ENCODE measurements at regions not wholly inside any gene's neighbourhood (a gene's known extent, or its start where the extent isn't known, plus 50 kb on each side); places are given as distances from the start of the nearest gene placed in this dataset.

DNA sequence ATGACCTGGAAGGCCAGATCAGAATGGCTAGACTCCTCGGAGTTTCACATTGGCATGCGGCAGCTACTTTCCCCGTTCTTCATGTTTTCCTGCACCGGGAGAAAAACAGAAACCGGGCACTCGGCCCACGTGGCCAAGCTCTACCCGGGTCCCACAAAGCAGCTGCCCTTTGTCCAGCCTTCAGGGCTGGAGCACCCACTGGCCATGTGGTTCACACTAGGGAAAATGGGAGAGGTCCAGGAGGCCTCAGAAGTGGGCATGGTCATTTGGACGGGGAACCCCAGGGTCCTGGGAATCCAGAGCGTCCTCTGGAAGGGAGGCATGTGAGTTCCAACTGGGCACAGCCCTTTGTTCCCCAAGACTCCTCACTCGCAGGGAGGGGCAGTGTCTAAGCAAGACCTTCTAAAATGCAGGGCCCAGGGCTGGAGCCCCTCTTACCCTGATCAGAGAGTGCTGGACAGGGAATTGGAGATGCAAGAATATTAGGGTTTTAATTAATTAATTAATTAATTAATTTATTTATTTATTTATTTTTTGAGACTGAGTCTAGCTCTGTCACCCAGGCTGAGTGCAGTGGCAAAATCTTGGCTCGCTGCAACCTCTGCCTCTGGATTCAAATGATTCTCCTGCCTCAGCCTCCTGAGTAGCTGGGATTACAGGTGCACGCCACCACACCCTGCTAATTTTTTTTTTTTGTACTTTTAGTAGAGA lies 97.2 kb upstream of the CPEB4 start:
- TF ChIP-seq CTCF (IDR thresholded peaks at IDR 0.05) (no peak), POLR2AphosphoS5 (IDR thresholded peaks at IDR 0.05) (no peak), POLR2A (IDR thresholded peaks at IDR 0.05) (no peak)
